ENCODE measurements at regions not wholly inside any gene's neighbourhood (a gene's known extent, or its start where the extent isn't known, plus 50 kb on each side); places are given as distances from the start of the nearest gene placed in this dataset.

DNA sequence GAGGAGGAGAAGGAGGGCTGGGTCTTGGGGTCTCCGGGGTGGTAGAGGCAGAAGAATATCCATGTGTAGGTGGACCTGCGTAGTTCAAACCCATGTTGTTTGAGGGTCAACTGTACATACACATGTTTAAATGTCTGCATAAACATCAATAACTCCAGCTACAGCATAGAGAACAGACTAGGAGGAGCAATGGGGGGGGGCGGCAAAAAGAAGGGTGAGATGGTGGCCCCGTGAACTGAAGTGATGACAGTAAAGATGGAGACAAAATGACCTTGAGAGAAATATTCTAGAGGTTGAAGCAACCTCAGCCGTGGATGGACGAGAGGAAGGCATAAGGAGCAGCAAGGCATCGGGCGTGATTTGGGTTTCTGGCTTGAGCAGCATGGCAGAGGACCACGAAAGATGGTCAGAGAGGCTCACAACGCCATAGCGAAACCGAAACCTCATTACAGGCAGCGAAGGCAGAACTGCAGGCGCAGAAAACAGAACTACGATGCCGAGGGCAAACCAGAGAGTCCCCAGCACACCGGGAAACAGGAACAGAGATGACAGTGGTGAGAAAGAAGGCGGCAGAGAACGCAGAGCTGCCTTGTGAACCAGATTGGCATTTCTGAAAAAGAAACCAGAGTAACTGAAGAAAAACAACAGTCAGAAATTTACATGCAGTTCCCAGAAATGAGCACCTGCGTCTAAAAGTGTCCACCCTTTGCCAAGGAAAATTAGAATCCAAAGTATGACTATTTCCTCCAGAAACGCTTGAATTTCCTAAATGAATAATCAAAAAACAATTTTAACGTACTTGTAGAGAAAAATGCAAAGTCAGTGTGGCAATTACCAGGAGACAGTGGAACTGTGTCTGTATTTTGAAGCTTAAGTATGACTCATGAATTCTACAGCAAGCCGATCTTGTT lies 50.3 kb upstream of the ENPP6 start:
- TF ChIP-seq, protein P1, sequence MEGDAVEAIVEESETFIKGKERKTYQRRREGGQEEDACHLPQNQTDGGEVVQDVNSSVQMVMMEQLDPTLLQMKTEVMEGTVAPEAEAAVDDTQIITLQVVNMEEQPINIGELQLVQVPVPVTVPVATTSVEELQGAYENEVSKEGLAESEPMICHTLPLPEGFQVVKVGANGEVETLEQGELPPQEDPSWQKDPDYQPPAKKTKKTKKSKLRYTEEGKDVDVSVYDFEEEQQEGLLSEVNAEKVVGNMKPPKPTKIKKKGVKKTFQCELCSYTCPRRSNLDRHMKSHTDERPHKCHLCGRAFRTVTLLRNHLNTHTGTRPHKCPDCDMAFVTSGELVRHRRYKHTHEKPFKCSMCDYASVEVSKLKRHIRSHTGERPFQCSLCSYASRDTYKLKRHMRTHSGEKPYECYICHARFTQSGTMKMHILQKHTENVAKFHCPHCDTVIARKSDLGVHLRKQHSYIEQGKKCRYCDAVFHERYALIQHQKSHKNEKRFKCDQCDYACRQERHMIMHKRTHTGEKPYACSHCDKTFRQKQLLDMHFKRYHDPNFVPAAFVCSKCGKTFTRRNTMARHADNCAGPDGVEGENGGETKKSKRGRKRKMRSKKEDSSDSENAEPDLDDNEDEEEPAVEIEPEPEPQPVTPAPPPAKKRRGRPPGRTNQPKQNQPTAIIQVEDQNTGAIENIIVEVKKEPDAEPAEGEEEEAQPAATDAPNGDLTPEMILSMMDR (conservative IDR thresholded peaks at IDR 0.05) = no peak
- WGBS, 2 experiments (ENCODE audit: insufficient coverage in 1 of 2, insufficient read length in 1 of 2) = 90% methylated on average over 22 of the region's 23 CpGs
- no peaks in the 10 kb centered on the region for H3K4me1 ChIP-seq (ENCODE audit: control insufficient read depth, insufficient read depth, low read length)
- H3K9me3 ChIP-seq (ENCODE audit: control insufficient read depth, low read length) = no peaks in the 10 kb centered on the region
- H3K36me3 ChIP-seq (ENCODE audit: control insufficient read depth, insufficient read depth, low read length) = no peaks in the 10 kb centered on the region
- no peaks in the 10 kb centered on the region for H3K27me3 ChIP-seq (ENCODE audit: control insufficient read depth, insufficient read depth, low read length, poor library complexity, severe bottlenecking)
- H3K4me3 ChIP-seq (ENCODE audit: low read length) = no peak overlapping the region
- no peak overlapping the region for H3K9ac ChIP-seq (ENCODE audit: extremely low read depth, low read length, poor library complexity, severe bottlenecking)
- Mint-ChIP-seq H3K4me3 (no peak overlapping the region), H3K27ac (no peak overlapping the region), H3K9me3 (no peaks in the 10 kb centered on the region), H3K4me1 (no peaks in the 10 kb centered on the region), H3K27me3 (ENCODE audit: insufficient read depth) (no peaks in the 10 kb centered on the region), H3K36me3 (ENCODE audit: low read depth) (no peaks in the 10 kb centered on the region)
- no peak overlapping the region for H3K27ac ChIP-seq (ENCODE audit: low read depth, low read length)
- peak; percentile 47 for DNase-seq

Data from endodermal cell (in vitro differentiated cells).